ENCODE measurements at regions not wholly inside any gene's neighbourhood (a gene's known extent, or its start where the extent isn't known, plus 50 kb on each side); places are given as distances from the start of the nearest gene placed in this dataset.

GRCh38 chr9:108600896-108601295 lies 254.9 kb downstream of the ACTL7B start:
- no peak for DNase-seq

DNA sequence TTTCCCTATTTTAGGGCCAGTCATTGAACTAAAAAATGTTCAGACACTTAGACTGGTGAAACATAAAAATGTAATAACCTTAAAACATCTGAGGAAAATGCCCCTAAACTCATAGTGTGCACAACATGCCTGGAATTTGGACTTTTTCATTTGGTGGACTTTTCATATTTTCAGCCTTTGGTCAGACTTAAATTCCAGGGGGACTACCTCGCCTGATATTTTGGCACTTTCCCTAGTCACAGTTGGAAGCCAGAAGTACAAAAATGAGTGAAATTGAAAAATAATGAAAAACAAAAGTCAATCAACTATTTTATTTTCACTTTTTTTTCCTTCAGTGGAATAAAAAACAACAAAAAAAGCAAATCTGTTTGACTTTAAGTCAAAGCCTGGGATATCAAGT lies 256.2 kb downstream of the ACTL7B start:
- DNase-seq, result no peak

- DNase-seq, result no peak
Observed at GRCh38 chr9:108591121-108591520, 264.7 kb downstream of the ACTL7B start.

DNA sequence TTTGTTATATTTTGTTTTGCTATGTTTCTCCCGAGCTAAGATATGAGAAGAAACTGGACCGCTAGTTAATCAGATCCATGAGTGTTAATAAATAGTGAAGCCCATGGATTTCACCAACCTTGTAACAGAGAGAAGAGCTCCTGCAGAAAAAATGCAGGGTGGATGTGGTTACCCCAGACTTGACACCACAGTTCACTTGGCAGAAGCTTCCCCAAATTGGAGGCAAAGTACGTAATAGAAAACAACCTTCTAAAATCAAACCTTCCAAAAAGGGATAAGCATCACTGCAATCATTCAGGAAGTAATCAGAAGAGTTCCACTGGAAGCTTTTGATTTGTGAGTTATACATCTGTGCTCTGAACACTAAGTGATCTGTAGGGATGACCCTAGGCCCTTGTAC lies 267.5 kb downstream of the ACTL7B start:
- DNase-seq, result no peak

DNA sequence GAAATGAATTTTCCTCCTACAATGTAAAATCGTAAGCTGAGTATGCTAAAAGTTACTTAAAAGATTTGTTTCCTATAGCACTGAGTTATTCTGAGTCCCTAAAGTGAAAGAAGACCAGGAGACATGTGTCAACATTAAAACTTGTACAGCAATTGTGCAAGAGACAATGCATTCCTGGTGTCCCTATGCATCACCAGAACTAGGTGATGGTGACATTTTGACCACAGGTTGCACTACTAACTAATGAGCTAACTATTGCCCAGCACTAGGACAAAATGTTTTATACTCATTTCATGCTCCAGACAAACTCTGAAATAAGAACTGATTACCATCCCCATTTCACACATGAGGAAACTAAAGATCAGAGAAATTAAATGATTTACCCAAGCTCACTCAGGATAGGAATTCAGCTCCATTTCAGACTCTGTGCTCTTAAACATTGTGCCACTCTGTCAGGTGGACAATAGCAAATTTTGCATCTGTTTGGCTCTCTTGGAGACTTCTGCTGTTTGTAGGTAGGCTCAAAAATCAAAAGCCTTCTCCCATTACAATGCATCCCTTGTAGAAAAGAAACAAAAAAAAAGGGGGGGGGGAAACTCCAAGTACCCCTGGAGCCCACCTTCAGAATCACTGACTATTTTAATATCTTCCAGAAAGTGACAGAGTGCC lies 269.2 kb downstream of the ACTL7B start:
- no peak for DNase-seq

DNA sequence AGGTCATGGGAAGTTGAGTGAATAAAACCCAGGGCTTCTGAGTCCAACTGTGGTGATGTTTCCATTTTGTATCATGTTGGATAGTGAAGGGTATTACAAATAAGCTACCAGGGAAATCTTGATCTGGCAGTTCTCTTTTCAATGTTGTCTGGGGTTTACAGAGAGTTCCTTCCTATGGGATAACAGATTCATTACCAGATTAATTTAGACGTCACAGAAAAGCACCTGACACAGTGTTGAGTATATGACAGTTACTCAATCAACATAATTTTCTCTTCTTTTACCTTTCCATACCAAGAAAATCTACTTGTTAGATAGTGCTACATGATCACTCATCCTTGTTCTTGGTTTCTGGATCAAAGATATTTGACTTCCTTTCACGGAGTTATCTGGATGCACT lies 270.9 kb downstream of the ACTL7B start:
- DNase-seq, result no peak

- no peak for DNase-seq
Observed at GRCh38 chr9:108582726-108583125, 273.1 kb downstream of the ACTL7B start.

DNA sequence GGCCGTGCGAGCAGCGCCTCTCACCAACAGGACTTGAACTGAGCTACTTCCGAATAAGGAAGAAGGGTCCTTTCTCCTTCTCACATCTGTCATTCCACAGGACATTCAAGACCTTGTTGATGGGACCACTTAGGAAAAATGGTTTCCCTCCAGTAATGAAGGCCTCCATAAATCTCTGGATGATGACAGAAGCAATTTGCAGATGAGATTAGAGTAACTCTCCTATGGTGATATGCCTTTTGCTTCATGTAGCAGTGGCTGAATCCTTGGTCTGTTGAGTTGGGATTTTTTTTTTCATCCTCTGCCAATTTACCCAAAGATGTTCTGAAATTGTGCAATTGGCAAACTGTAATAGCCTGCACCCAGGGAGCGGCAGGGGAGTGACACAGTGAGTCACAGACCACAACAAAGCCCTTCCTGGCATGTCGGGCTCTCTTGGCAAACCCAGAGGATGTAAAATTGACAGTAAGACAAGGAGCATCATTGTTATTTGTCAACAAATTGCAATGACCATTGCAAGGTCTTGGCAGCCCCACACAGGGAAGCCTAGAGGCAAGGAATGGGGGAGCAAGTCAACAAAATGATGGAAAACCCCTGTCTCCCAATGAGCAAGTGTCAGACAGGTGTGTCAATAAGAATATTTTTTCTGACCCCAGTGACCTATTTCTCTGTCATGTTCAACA lies 275.9 kb downstream of the ACTL7B start:
- DNase-seq, result peak; percentile 10

DNA sequence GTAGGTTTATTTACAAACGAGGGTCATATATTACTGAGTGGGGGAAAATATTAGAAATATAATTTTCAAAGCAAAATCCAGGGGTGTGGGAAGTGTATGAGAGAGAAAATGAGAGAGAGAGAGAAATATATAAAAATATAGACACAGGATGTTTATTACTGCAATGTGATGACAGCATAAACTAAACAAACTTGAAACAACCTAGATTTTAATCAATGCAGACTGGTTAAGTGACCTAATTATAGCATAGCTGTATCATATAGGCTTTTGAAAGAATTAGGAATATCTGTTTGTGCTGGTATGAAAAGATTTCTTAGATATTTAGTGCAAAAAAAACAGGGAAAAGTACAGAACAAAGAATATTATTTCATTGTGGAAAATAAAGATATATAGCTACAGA lies 280.5 kb downstream of the ACTL7B start:
- DNase-seq, result no peak

DNA sequence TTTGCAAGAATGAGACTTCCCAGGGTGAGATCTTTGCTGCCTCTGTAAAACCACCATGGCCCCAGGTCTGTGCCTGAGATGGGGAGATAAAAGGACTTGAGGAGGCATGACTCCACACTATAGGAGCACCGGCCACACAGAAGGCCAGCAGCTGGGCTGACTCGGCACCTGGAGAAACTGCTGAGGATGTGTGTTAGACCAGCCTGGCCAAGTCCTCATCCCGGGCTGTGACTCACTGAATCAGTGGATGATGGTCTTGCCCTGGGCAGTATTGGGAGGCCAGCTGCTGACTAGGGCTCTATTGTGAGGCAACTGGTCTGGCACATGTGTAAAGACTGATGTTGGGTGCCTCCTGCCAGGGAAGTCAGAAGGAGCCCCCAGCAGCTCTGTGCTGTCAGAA lies 286.2 kb downstream of the ACTL7B start:
- DNase-seq, result no peak

GRCh38 chr9:108568093-108568492 lies 287.7 kb downstream of the ACTL7B start:
- no peak for DNase-seq

- DNase-seq, result no peak
Observed at GRCh38 chr9:108567571-108567970, 288.2 kb downstream of the ACTL7B start.

DNA sequence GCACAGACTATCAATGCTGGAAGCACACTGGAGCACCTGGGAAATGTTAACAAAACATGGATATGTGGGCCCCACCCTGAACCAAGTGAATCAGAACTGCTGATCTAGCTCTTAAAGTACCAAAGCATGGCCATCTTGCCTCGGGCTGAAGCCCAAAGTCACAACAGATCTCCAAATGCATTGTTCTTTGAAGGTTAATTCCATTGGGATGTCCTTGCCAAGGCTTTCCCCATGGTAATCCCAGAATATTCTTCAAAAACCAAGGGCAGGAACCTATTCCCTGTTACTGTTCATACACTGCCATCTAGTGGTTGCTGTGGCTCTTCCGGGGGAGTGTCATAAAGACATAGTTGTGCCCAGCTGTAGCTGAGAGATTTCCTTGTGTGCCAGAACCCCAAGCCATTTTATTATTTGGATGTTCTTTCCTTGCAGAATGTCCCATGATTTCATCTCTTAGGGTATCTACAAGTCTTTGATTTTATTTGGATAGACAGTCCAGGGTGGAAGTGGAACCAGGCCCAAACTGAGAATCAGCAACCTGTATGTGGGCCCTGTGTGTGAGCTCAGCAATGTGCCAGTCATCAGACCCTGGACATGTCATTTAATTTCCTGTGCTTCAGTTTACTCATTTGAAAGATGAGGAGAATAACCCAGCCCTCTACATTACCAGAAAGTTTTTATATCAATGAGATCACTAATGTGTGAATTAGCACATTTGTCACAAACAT lies 290.0 kb downstream of the ACTL7B start:
- DNase-seq, result peak; percentile 39

- no peak for DNase-seq
Observed at GRCh38 chr9:108562176-108562575, 293.6 kb downstream of the ACTL7B start.

DNA sequence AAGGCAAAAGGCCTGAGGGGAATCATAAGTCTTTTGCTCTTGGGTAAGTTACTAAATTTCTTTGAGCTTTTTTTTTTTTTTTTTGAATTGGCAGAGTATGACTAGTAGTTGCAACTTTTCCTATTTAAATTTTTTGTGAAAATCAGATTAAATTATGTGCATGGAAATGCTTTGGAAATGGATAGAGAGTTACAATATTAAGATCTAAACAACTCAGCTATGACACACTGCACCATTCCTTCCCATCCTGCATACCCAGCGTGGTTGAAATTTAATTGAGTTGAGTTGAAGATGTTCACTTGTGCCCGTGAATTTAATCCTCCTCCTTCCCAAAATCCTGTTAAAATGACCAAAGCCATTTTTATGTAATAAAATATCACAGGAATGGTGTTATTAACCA lies 296.4 kb downstream of the ACTL7B start:
- DNase-seq, result no peak

DNA sequence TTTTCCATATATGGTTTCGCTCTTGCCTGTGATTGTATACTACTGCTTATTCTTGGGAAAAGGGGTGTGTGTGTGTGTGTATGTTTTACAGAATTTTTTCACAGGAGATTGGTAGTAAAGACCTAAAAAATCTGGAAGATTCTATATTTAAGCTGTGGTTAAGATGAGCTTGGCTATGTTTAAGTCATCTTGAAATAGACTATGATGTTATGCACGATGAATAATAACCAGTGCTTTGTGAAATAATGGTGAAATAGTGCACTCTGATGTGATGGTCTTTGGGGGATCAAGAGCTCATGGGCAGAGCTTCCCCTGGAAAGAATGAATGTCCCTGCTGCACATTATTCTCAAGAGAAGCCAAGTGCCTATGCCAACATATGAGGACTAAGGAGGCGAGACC lies 301.0 kb downstream of the ACTL7B start:
- no peak for DNase-seq

DNA sequence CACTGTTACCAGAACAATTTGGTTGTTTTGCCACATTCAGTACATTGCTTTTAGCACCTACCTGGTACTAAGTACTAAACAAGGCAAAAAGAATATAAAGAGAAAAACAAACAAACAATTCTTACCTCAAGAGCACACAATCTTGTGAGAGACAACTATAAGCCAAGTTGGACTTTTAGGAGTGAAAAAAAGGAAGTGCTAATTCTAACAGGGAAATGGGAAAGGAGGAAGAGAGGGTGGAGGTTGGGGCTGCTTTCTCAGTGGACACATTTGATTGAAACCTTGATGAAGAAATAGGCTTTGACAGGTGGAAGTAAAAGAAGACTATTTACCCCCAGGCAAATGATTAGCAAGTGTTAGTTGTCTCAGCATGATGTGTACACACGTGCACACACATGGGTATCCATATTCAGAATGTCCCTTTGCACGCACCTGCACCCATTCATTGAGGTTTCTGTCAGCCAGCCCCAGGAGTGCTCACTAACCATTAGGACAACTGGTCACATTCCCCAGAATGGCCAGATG lies 302.6 kb downstream of the ACTL7B start:
- DNase-seq, result no peak

DNA sequence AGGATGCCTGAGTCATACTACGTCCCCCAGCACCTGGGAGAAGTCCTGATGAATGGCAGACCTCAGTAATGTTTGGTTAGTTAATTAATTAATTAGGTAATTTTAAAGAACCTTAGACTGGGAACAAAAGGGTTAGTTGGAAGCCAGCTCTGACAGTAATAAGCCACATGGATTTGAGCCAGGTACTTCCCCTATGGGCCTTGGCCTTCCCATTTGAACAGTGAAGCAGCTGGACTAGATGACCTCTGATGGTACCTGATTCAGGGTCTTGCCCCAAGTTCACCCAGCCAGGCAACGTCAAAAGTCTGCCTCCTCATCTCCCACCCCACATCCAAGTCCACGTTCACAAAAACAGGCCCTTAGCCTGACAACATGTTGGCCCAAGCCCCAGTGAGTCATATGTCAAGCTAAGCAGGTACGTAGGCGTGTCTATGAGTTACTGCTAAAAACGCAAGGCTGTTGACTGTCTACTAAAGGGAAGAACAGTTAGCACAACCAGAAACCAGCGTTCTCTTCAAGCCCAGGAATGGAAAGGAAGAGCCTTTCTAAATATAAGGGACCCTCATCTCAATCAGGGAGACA lies 303.2 kb downstream of the ACTL7B start:
- DNase-seq, result no peak

DNA sequence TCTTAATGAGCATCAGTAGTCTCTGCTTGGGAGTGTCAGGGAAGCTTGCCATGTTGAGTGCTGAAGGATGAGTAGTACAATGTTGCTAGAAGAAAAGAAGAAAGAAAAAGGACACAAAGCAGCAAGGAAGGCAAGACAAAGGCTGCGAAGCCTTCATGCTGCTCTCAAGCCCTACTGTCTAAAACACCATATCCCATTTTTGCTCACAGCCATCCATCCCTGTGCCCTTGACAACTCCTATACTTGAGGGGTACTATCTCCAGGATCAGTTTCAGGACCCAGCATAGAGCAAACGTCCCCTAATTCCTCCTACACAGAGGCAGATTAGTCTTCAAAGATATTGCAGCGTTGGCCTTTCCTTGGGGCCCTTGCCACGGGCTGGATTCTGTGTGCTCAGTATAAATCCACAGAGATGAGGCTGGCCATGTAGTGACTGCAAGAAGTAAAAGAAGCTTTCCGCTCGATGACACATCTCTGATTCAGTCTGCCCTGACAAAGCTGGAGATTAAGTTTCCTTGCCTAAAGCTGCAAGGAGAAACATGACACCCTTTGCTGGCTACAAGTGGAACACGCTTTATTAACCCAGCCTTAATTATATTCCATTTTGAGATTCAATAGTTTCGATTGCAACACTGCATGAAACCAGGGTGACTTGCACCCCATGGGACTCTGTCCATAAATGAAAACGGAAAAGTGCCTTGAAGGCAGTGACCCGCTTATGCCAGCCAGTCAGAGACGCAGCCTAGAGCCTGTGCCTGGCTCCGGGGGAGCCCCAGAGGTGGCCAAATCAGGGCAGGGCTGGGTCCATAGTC lies 304.6 kb downstream of the ACTL7B start:
- DNase-seq, result no peak

DNA sequence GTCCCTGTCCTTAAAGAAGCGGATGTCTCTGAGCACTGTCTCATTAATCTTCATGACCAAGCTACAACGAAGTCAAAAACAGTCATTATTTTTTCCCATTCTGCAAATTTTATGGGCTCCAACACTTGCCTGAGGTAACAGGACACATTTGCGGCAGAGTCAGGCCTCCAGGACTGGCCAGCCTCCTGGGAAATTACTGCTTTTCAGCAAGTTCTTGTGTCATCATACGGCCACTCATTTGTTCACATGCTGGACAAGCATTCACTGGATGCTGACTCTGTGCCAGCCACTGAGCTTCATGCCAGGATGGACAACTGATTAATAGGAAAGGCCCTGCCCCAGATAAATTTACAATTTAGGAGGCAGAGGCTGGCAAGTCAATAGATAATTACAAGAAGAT lies 305.7 kb downstream of the ACTL7B start:
- DNase-seq, result no peak

GRCh38 chr9:108549184-108549583 lies 306.6 kb downstream of the ACTL7B start:
- no peak for DNase-seq

- DNase-seq, result no peak
Observed at GRCh38 chr9:108547411-108548135, 308.2 kb downstream of the ACTL7B start.

All from activated CD4-positive, alpha-beta T cell treated with anti-CD3 and anti-CD28 coated beads, Interleukin-10, Interleukin-2, amounts not matched to agents 100 ng/mL and 50 ng/mL, durations not matched to agents 16 hours and 8 hours (primary cell).